ENCODE measurements at regions not wholly inside any gene's neighbourhood (a gene's known extent, or its start where the extent isn't known, plus 50 kb on each side); places are given as distances from the start of the nearest gene placed in this dataset.
"Not testable (repeated sequence)": the region's sequence is repeated elsewhere in the genome, so short reads cannot be mapped to it uniquely, and the experiment has no call there.

- TF ChIP-seq CTCF (IDR thresholded peaks at IDR 0.05; ENCODE audit: control insufficient read depth, insufficient read depth, low read depth, low read length, missing control alignments), result no peak
- H3K4me3 ChIP-seq (ENCODE audit: control insufficient read depth, low read depth, low read length), result no peak overlapping the region
- no peak for DNase-seq (ENCODE audit: low read depth)
These were observed 78.3 kb upstream of the EGFL6 start for GRCh38 chrX:13491061-13491460.

- DNase-seq (ENCODE audit: low read depth), result no peak
- TF ChIP-seq CTCF (IDR thresholded peaks at IDR 0.05; ENCODE audit: control insufficient read depth, insufficient read depth, low read depth, low read length, missing control alignments), result no peak
- no peak overlapping the region for H3K4me3 ChIP-seq (ENCODE audit: control insufficient read depth, low read depth, low read length)
These were observed 79.9 kb upstream of the EGFL6 start for GRCh38 chrX:13489454-13489853.

GRCh38 chrX:13487731-13488505, 81.5 kb upstream of the EGFL6 start:
- TF ChIP-seq CTCF (IDR thresholded peaks at IDR 0.05; ENCODE audit: control insufficient read depth, insufficient read depth, low read depth, low read length, missing control alignments), result peak; percentile 52
- DNase-seq (ENCODE audit: low read depth), result peak; percentile 87
- no peak overlapping the region for H3K4me3 ChIP-seq (ENCODE audit: control insufficient read depth, low read depth, low read length)

- no peak for TF ChIP-seq CTCF (IDR thresholded peaks at IDR 0.05; ENCODE audit: control insufficient read depth, insufficient read depth, low read depth, low read length, missing control alignments)
- no peak overlapping the region for H3K4me3 ChIP-seq (ENCODE audit: control insufficient read depth, low read depth, low read length)
- DNase-seq (ENCODE audit: low read depth), result no peak
These were observed 84.2 kb upstream of the EGFL6 start for GRCh38 chrX:13485167-13485566.

GRCh38 chrX:13483773-13484172, 85.6 kb upstream of the EGFL6 start:
- DNase-seq (ENCODE audit: low read depth), result no peak
- H3K4me3 ChIP-seq (ENCODE audit: control insufficient read depth, low read depth, low read length), result no peak overlapping the region
- no peak for TF ChIP-seq CTCF (IDR thresholded peaks at IDR 0.05; ENCODE audit: control insufficient read depth, insufficient read depth, low read depth, low read length, missing control alignments)

- no peak for TF ChIP-seq CTCF (IDR thresholded peaks at IDR 0.05; ENCODE audit: control insufficient read depth, insufficient read depth, low read depth, low read length, missing control alignments)
- DNase-seq (ENCODE audit: low read depth), result no peak
- no peak overlapping the region for H3K4me3 ChIP-seq (ENCODE audit: control insufficient read depth, low read depth, low read length)
These were observed 86.5 kb upstream of the EGFL6 start for GRCh38 chrX:13482746-13483541.

- H3K4me3 ChIP-seq (ENCODE audit: control insufficient read depth, low read depth, low read length); DNase-seq (ENCODE audit: low read depth): not testable (repeated sequence)
These were observed 88.6 kb upstream of the EGFL6 start for GRCh38 chrX:13480780-13481179.
